ENCODE measurements at regions not wholly inside any gene's neighbourhood (a gene's known extent, or its start where the extent isn't known, plus 50 kb on each side); places are given as distances from the start of the nearest gene placed in this dataset.
"Not testable (repeated sequence)": the region's sequence is repeated elsewhere in the genome, so short reads cannot be mapped to it uniquely, and the experiment has no call there.

- DNase-seq (ENCODE audit: low spot score), result no peak
Measured at GRCh38 chr6:112576423-112576822, 229.3 kb downstream of the RFPL4B start.

DNA sequence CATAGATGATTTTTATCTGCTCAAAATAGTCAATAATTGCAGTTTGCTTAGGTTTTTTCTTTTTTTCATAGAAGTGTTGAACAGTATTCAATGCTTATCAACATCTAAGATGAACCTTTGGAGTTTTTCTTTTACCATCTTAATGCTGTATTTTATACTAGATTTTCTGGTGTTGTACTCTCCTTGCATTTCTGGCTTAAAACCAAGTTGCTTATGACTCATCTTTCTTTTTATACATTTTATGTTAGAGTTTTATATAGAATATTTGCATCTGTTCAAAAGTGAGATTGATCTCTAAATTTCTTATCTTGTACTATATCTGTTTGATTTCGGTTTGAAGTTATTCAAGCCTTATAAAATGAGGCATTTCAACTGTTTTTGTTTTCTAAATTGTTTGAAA lies 232.5 kb downstream of the RFPL4B start:
- no peak for DNase-seq (ENCODE audit: low spot score)

- DNase-seq (ENCODE audit: low spot score), result no peak
Measured at GRCh38 chr6:112581015-112581414, 233.9 kb downstream of the RFPL4B start.

- DNase-seq (ENCODE audit: low spot score), result no peak
Measured at GRCh38 chr6:112590326-112590725, 243.2 kb downstream of the RFPL4B start.

- DNase-seq (ENCODE audit: low spot score), result no peak
Measured at GRCh38 chr6:112591329-112591728, 244.2 kb downstream of the RFPL4B start.

GRCh38 chr6:112592159-112592558 lies 245.0 kb downstream of the RFPL4B start:
- no peak for DNase-seq (ENCODE audit: low spot score)

DNA sequence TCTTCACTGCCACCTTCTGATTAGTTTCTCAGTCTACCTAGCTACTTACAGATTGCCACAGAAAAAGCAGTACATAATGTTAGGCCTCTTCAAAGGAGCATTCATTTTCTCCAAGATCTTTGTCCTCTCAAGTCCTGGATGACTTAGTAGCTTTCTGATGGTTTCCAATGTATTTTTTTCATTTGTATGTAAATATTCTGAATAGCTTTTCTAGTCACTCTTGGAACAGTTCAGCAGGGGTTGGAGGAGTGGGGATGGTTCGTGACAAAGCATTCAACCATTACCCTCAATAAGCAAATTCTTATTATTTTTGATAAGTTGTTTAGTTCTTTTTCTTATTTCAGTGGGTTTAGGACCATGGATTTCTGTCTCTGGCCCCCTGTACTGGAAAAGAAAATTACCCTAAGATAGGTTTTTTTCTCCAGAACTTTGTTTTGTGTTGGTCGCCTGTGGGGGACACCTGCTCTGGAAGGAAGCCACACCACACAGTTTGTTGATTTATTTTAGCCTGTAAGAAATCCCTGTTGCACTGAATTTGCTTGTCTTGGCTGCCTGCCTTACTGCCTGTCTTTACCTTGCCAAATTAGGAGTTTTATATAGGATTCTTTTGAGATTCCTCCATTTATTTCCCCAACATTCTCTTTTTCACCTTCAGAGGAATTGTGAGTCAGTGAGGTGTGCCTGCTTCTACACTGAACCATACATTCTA lies 247.9 kb downstream of the RFPL4B start:
- DNase-seq (ENCODE audit: low spot score), result no peak

- DNase-seq (ENCODE audit: low spot score), result no peak
Measured at GRCh38 chr6:112595841-112596240, 248.7 kb downstream of the RFPL4B start.

DNA sequence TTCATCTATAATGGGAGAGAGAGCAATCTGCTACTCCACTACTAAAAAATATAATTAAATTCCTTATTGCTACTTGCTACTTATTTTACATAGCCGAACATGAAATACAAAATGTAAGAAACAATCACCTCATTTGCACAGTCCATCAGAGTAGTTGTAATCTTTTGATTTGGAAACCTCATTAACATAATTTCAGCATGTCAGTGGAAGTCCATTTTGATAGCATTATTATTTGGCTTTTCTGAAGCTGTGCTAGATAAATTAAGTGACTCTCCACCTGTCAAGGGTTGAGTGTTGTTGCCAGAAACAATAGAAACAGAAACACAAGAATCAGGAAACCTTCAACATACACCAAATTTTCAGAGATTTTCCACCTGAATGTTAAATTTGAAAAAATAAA lies 250.0 kb downstream of the RFPL4B start:
- DNase-seq (ENCODE audit: low spot score), result no peak

GRCh38 chr6:112600168-112600567 lies 253.0 kb downstream of the RFPL4B start:
- DNase-seq (ENCODE audit: low spot score), result no peak

- DNase-seq (ENCODE audit: low spot score), result no peak
Measured at GRCh38 chr6:112603726-112604125, 256.6 kb downstream of the RFPL4B start.

DNA sequence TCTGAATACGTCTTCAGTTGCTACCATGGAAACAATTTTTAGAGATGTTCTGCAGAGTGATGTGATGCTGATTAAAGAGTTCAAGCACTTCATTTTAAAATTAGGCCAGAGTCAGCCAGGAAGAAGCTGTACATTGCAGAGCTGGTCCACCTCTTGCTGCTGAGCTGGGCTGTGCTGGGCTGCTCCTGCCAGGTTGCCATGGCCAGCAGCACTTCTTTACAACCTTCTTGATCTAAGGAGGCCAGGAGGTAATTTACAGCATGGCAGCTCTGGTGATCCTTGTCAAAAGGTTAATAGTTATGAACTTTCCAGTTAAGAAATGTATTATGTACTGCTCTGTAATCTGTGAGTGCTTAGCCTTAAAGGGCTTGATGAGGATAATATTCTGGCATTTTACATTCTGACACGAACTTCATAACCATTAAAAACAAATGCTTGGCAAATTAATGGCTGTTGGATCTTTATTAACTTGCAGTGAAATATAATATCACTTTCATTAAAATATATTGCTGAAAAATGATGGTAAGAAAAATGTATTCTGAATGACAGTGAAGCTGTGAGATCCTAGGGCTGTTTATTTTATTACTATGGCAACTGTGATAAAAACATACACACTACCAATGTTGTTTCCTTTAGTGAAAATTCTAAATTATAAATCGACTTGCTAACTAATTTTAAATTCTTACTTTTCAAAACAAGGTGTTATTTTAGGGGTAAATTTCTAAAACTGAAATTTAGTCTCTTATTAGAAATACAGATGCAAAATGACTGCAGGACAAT lies 259.7 kb downstream of the RFPL4B start:
- no peak for DNase-seq (ENCODE audit: low spot score)

DNA sequence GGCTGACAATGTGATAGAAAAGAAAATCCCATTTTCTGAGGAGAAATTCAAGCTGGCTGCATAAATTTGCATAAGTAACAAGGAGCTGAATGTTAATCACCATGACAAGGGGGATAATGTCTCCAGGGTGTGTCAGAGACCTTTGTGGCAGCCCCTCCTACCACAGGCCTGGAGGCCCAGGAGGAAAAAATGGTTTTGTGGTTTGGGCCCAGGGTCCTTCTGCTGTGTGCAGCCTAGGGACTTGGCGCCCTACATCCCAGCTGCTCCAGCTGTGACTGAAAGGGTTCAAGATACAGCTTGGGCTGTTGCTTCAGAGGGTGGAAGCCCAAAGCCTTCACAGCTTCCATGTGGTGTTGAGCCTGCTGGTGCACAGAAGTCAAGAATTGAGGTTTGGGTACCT lies 261.8 kb downstream of the RFPL4B start:
- not testable (repeated sequence) for DNase-seq (ENCODE audit: low spot score)

DNA sequence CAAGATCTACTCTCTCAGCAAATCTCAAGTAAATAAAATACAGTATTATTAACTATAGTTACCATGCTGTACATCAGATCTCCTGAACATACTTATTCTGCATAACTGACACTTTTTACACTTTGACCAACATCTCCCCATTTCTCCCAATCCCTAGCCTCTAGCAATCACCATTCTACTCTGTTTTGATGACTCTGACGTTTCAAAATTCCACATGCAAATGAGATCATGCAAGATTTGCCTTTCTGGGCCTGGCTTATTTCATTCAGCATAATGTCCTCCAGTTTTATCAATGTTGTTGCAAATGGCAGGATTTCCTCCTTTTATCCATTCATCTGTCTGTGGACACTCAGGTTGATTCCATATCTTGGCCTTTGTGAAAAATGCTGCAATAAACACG lies 266.3 kb downstream of the RFPL4B start:
- no peak for DNase-seq (ENCODE audit: low spot score)

GRCh38 chr6:112618849-112619248 lies 271.7 kb downstream of the RFPL4B start:
- DNase-seq (ENCODE audit: low spot score), result no peak

DNA sequence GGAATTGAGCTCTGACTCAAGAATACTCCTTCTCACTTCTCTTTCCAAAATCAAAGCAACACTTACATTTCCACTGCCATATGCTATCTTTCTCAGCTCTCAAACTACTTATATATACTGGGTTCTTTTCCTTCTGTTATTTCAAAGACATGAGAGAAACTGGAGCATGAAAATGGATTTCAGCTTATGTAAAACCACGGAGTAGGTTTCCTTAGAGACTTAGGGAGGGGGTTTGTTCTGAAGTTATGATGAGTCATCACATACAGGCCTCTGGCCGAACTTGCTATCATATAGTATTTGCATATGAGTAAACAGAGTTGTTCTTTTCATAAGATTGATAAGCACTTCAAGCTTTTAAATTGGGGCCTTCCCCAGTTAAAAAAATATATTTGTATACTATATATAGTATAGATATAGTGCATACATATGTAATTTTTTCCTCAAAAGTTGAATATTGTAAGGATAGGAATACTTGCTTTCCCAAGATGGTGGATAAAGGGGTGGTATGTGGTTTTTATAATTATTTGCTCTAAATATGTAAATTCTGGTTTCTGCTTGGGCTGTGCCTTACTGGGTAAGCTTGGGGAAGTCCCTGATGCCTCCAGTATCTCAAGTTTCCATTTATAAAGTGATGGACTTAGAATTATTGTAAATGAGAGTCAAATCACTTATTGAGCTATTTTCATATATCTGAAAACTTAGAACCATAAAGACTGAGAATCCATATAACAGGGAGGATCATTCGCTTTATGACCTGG lies 273.9 kb downstream of the RFPL4B start:
- no peak for DNase-seq (ENCODE audit: low spot score)

DNA sequence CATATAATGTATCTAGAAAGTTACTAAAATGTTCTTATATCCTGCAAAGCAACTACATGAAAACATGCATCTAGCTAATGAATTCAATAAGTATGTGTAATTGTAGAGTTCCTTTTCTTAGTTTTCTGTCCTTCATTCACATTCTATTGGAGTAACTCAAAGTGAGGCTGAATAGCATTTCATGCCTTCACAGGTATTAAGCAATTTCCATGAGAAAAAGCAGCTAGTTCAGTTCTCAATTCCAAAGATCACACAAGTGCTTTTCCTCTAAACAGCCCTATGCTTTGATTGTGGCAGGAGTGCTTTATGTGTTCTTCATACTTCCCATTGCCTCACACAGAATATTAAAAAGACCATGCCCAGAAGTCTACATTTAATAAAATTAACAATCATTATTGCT lies 274.9 kb downstream of the RFPL4B start:
- DNase-seq (ENCODE audit: low spot score), result no peak

GRCh38 chr6:112626468-112627082 lies 279.4 kb downstream of the RFPL4B start:
- no peak for DNase-seq (ENCODE audit: low spot score)

DNA sequence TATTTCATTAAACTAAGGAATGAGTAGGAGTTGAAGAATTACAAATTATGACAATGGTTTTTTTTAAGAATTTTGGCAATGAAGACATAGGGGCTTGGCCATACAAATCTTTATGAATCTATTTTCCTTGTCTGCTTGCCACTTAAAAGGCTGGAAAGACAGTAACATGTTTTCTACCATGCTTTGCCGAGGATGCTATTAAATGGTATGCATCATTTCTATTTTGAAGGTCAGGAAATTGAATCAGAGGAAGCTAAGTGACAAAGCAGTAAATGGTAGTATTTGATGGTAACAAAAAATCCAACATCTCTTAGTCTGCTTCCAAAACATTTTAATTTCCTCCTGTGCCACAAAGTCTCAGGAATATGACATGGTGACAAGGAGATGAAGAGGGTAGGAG lies 287.2 kb downstream of the RFPL4B start:
- no peak for DNase-seq (ENCODE audit: low spot score)

GRCh38 chr6:112636650-112637262 lies 289.6 kb downstream of the RFPL4B start:
- no peak for DNase-seq (ENCODE audit: low spot score)

DNA sequence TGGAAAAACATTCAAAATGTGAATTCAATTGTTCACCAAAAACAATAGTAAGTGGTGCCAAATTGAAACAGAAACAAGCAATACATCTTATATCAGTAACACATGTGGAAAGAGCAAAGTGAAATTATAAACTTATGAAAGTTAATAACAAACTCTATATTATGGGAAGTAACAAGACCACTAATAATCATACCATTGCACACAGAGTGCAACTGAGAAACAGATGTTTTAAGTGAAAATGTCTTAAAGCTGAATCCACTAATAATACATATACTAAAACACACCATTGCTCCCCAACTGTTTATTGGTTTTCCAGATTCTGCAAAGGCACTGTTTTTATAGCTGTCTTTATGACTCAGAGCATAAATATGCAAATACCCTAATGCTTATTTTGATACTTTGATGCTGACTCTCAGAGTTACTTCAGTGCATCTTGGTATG lies 292.3 kb downstream of the RFPL4B start:
- no peak for DNase-seq (ENCODE audit: low spot score)
